ENCODE measurements at regions not wholly inside any gene's neighbourhood (a gene's known extent, or its start where the extent isn't known, plus 50 kb on each side); places are given as distances from the start of the nearest gene placed in this dataset.

- ChIA-PET CTCF (interaction anchor here (0.6 kb wide), 1 partner anchor 17 kb away, joined by 3 read pairs; no protein-coding TSS in a partner anchor), POLR2A (interaction anchor here (0.6 kb wide), 1 partner anchor 29 kb away, joined by 4 read pairs; no protein-coding TSS in a partner anchor)
- no peak overlapping the region for H3K27ac ChIP-seq (ENCODE audit: low read depth in 2 of 2, low read length in 1 of 2)
- H3K36me3 ChIP-seq (replicated peaks in 1 of 2; ENCODE audit: control insufficient read depth in 1 of 2, insufficient read depth in 2 of 2, low read length in 1 of 2): no peaks in the 10 kb centered on the region
- no peak overlapping the region for H3K9ac ChIP-seq
- H3K4me2 ChIP-seq: no peak overlapping the region
- no peaks in the 10 kb centered on the region for H4K20me1 ChIP-seq (ENCODE audit: insufficient read depth)
- no peak for TF ChIP-seq TCF12 (IDR thresholded peaks at IDR 0.05)
- no peak for TF ChIP-seq RAD21 (IDR thresholded peaks at IDR 0.05; ENCODE audit: low read length)
- no peak for TF ChIP-seq CTCF (IDR thresholded peaks at IDR 0.05)
- no peak for TF ChIP-seq FOXM1 (IDR thresholded peaks at IDR 0.05; ENCODE audit: low read depth)
- no peak for TF ChIP-seq NFIC (IDR thresholded peaks at IDR 0.05; ENCODE audit: borderline replicate concordance)
- no peak for TF ChIP-seq TAF1 (IDR thresholded peaks at IDR 0.05; ENCODE audit: borderline replicate concordance, low read depth, low read length)
- TF ChIP-seq GATA2 (CRISPR knock-in tag; IDR thresholded peaks at IDR 0.05): no peak
- no peak for TF ChIP-seq FOSL2 (IDR thresholded peaks at IDR 0.05; ENCODE audit: borderline replicate concordance, low read depth)
- TF ChIP-seq REST (IDR thresholded peaks at IDR 0.05; ENCODE audit: low read depth, low read length): no peak
- TF ChIP-seq TEAD4 (IDR thresholded peaks at IDR 0.05; ENCODE audit: borderline replicate concordance, insufficient read depth): no peak
- no peak for TF ChIP-seq CHD2 (IDR thresholded peaks at IDR 0.05; ENCODE audit: low read length, partially characterized antibody)
- TF ChIP-seq RFX5 (IDR thresholded peaks at IDR 0.05; ENCODE audit: low read length): no peak
- TF ChIP-seq, protein P1, sequence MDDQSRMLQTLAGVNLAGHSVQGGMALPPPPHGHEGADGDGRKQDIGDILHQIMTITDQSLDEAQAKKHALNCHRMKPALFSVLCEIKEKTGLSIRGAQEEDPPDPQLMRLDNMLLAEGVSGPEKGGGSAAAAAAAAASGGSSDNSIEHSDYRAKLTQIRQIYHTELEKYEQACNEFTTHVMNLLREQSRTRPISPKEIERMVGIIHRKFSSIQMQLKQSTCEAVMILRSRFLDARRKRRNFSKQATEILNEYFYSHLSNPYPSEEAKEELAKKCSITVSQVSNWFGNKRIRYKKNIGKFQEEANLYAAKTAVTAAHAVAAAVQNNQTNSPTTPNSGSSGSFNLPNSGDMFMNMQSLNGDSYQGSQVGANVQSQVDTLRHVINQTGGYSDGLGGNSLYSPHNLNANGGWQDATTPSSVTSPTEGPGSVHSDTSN (IDR thresholded peaks at IDR 0.05): no peak
- TF ChIP-seq EZH2phosphoT487 (IDR thresholded peaks at IDR 0.05; ENCODE audit: borderline replicate concordance, low read depth): no peak
- TF ChIP-seq MAX (IDR thresholded peaks at IDR 0.05; ENCODE audit: low read depth): no peak
- no peak for TF ChIP-seq ELF1 (IDR thresholded peaks at IDR 0.05)
- no peak for TF ChIP-seq NRF1 (IDR thresholded peaks at IDR 0.05; ENCODE audit: low read depth, low read length)
- TF ChIP-seq JUND (IDR thresholded peaks at IDR 0.05): no peak
- no peaks in the 10 kb centered on the region for H3K79me2 ChIP-seq (ENCODE audit: insufficient read depth)
- WGBS (ENCODE audit: low lambda C conversion rate): 55% methylated on average over 2 of the region's 2 CpGs
- no peak overlapping the region for H3K4me3 ChIP-seq (ENCODE audit: low read depth in 2 of 2, low read length in 1 of 2)
- H3K27me3 ChIP-seq (ENCODE audit: insufficient read depth): no peaks in the 10 kb centered on the region
- H3K4me1 ChIP-seq (ENCODE audit: control insufficient read depth in 1 of 2, insufficient read depth in 2 of 2, low read depth in 1 of 2, low read length in 1 of 2): no peaks in the 10 kb centered on the region
- no peak for DNase-seq
- H3K9me3 ChIP-seq: no peaks in the 10 kb centered on the region
- H3F3A ChIP-seq (replicated peaks; ENCODE audit: insufficient read depth): no peaks in the 10 kb centered on the region
- no peak overlapping the region for H2AFZ ChIP-seq (ENCODE audit: low read depth)
- H3K9me2 ChIP-seq: no peaks in the 10 kb centered on the region
These were observed 482.0 kb upstream of the POU3F2 start for GRCh38 chr6:98352348-98352747.
